ENCODE measurements at regions not wholly inside any gene's neighbourhood (a gene's known extent, or its start where the extent isn't known, plus 50 kb on each side); places are given as distances from the start of the nearest gene placed in this dataset.

GRCh38 chr6:146865756-146866379, 267.1 kb downstream of the ADGB start:
- no peaks in the 10 kb centered on the region for H3K36me3 ChIP-seq
- H3K27ac ChIP-seq: no peak overlapping the region
- no peak for DNase-seq (ENCODE audit: low read depth in 1 of 2, low spot score in 2 of 2)
- H3K27me3 ChIP-seq (replicated peaks): no peaks in the 10 kb centered on the region
- H3K4me1 ChIP-seq (replicated peaks): no peaks in the 10 kb centered on the region
- no peaks in the 10 kb centered on the region for H3K9me3 ChIP-seq (replicated peaks)
- H3K4me3 ChIP-seq: no peak overlapping the region

- no peaks in the 10 kb centered on the region for H3K9me3 ChIP-seq (replicated peaks)
- no peaks in the 10 kb centered on the region for H3K27me3 ChIP-seq (replicated peaks)
- DNase-seq (ENCODE audit: low read depth in 1 of 2, low spot score in 2 of 2): no peak
- H3K4me3 ChIP-seq: no peak overlapping the region
- H3K36me3 ChIP-seq: no peaks in the 10 kb centered on the region
- no peak overlapping the region for H3K27ac ChIP-seq
- H3K4me1 ChIP-seq (replicated peaks): no peaks in the 10 kb centered on the region
Observed at GRCh38 chr6:146866731-146867414, 268.1 kb downstream of the ADGB start.

- DNase-seq (ENCODE audit: low read depth in 1 of 2, low spot score in 2 of 2): no peak
- Histone ChIP-seq H3K36me3 (no peaks in the 10 kb centered on the region), H3K27ac (no peak overlapping the region), H3K9me3 (replicated peaks) (no peaks in the 10 kb centered on the region), H3K4me3 (no peak overlapping the region), H3K4me1 (replicated peaks) (no peaks in the 10 kb centered on the region), H3K27me3 (replicated peaks) (no peaks in the 10 kb centered on the region)
Observed at GRCh38 chr6:146868671-146869209, 270.0 kb downstream of the ADGB start.

GRCh38 chr6:146870760-146871159, 272.0 kb downstream of the ADGB start:
- Histone ChIP-seq H3K27ac (no peak overlapping the region), H3K9me3 (replicated peaks) (no peaks in the 10 kb centered on the region), H3K4me3 (no peak overlapping the region), H3K27me3 (replicated peaks) (no peaks in the 10 kb centered on the region), H3K4me1 (replicated peaks) (no peaks in the 10 kb centered on the region), H3K36me3 (no peaks in the 10 kb centered on the region)
- DNase-seq (ENCODE audit: low read depth in 1 of 2, low spot score in 2 of 2): no peak

GRCh38 chr6:146871611-146872425, 273.0 kb downstream of the ADGB start:
- H3K27ac ChIP-seq: no peak overlapping the region
- H3K9me3 ChIP-seq (replicated peaks): no peaks in the 10 kb centered on the region
- H3K36me3 ChIP-seq: no peaks in the 10 kb centered on the region
- H3K27me3 ChIP-seq (replicated peaks): no peaks in the 10 kb centered on the region
- no peaks in the 10 kb centered on the region for H3K4me1 ChIP-seq (replicated peaks)
- no peak overlapping the region for H3K4me3 ChIP-seq
- no peak for DNase-seq (ENCODE audit: low read depth in 1 of 2, low spot score in 2 of 2)

GRCh38 chr6:146872426-146872785, 273.6 kb downstream of the ADGB start:
- Histone ChIP-seq H3K4me1 (replicated peaks) (no peaks in the 10 kb centered on the region), H3K27ac (no peak overlapping the region), H3K36me3 (no peaks in the 10 kb centered on the region), H3K27me3 (replicated peaks) (no peaks in the 10 kb centered on the region), H3K9me3 (replicated peaks) (no peaks in the 10 kb centered on the region), H3K4me3 (no peak overlapping the region)
- DNase-seq (ENCODE audit: low read depth in 1 of 2, low spot score in 2 of 2): no peak

GRCh38 chr6:146874278-146875018, 275.7 kb downstream of the ADGB start:
- H3K36me3 ChIP-seq: no peaks in the 10 kb centered on the region
- no peak for DNase-seq (ENCODE audit: low read depth in 1 of 2, low spot score in 2 of 2)
- no peak overlapping the region for H3K4me3 ChIP-seq
- no peak overlapping the region for H3K27ac ChIP-seq
- no peaks in the 10 kb centered on the region for H3K4me1 ChIP-seq (replicated peaks)
- H3K27me3 ChIP-seq (replicated peaks): no peaks in the 10 kb centered on the region
- H3K9me3 ChIP-seq (replicated peaks): no peaks in the 10 kb centered on the region

GRCh38 chr6:146875927-146876270, 277.1 kb downstream of the ADGB start:
- no peaks in the 10 kb centered on the region for H3K4me1 ChIP-seq (replicated peaks)
- H3K36me3 ChIP-seq: no peaks in the 10 kb centered on the region
- H3K27ac ChIP-seq: no peak overlapping the region
- DNase-seq (ENCODE audit: low read depth in 1 of 2, low spot score in 2 of 2): no peak
- H3K27me3 ChIP-seq (replicated peaks): no peaks in the 10 kb centered on the region
- no peak overlapping the region for H3K4me3 ChIP-seq
- no peaks in the 10 kb centered on the region for H3K9me3 ChIP-seq (replicated peaks)

GRCh38 chr6:146876271-146877151, 277.7 kb downstream of the ADGB start:
- Histone ChIP-seq H3K36me3 (no peaks in the 10 kb centered on the region), H3K9me3 (replicated peaks) (no peaks in the 10 kb centered on the region), H3K27ac (no peak overlapping the region), H3K4me1 (replicated peaks) (no peaks in the 10 kb centered on the region), H3K27me3 (replicated peaks) (no peaks in the 10 kb centered on the region), H3K4me3 (no peak overlapping the region)
- DNase-seq (ENCODE audit: low read depth in 1 of 2, low spot score in 2 of 2): no peak

- H3K36me3 ChIP-seq: no peaks in the 10 kb centered on the region
- H3K9me3 ChIP-seq (replicated peaks): no peaks in the 10 kb centered on the region
- H3K4me1 ChIP-seq (replicated peaks): no peaks in the 10 kb centered on the region
- DNase-seq (ENCODE audit: low read depth in 1 of 2, low spot score in 2 of 2): no peak
- no peaks in the 10 kb centered on the region for H3K27me3 ChIP-seq (replicated peaks)
- H3K27ac ChIP-seq: no peak overlapping the region
- no peak overlapping the region for H3K4me3 ChIP-seq
Observed at GRCh38 chr6:146878168-146878951, 279.6 kb downstream of the ADGB start.

GRCh38 chr6:146878952-146879340, 280.2 kb downstream of the ADGB start:
- no peaks in the 10 kb centered on the region for H3K27me3 ChIP-seq (replicated peaks)
- no peak overlapping the region for H3K27ac ChIP-seq
- H3K4me3 ChIP-seq: no peak overlapping the region
- no peak for DNase-seq (ENCODE audit: low read depth in 1 of 2, low spot score in 2 of 2)
- no peaks in the 10 kb centered on the region for H3K9me3 ChIP-seq (replicated peaks)
- H3K36me3 ChIP-seq: no peaks in the 10 kb centered on the region
- no peaks in the 10 kb centered on the region for H3K4me1 ChIP-seq (replicated peaks)

GRCh38 chr6:146879406-146880117, 280.8 kb downstream of the ADGB start:
- Histone ChIP-seq H3K27ac (no peak overlapping the region), H3K4me3 (no peak overlapping the region), H3K27me3 (replicated peaks) (no peaks in the 10 kb centered on the region), H3K36me3 (no peaks in the 10 kb centered on the region), H3K4me1 (replicated peaks) (no peaks in the 10 kb centered on the region), H3K9me3 (replicated peaks) (no peaks in the 10 kb centered on the region)
- no peak for DNase-seq (ENCODE audit: low read depth in 1 of 2, low spot score in 2 of 2)
